NCI-H345 (cell line): ENCODE measurements at regions not wholly inside any gene's neighbourhood (a gene's known extent, or its start where the extent isn't known, plus 50 kb on each side); places are given as distances from the start of the nearest gene placed in this dataset.
A peak's percentile ranks its signal among the peaks of the same experiment; 100 is the strongest.

Source experiments
- DNase-seq: peaks from one replicate; lab custom pipeline; 2025; lab: John Stamatoyannopoulos, UW

- no peak for DNase-seq
Measured at GRCh38 chr13:111893607-111894443, 173.1 kb upstream of the SOX1 start.

- no peak for DNase-seq
Measured at GRCh38 chr13:111895896-111896821, 170.8 kb upstream of the SOX1 start.

GRCh38 chr13:111897178-111897845, 169.6 kb upstream of the SOX1 start:
- no peak for DNase-seq

- DNase-seq, result no peak
Measured at GRCh38 chr13:111897846-111898215, 169.1 kb upstream of the SOX1 start.

- DNase-seq, result no peak
Measured at GRCh38 chr13:111898956-111899713, 167.8 kb upstream of the SOX1 start.

- no peak for DNase-seq
Measured at GRCh38 chr13:111899714-111900389, 167.1 kb upstream of the SOX1 start.

GRCh38 chr13:111900390-111901131, 166.4 kb upstream of the SOX1 start:
- DNase-seq, result peak; percentile 30

GRCh38 chr13:111901267-111901915, 165.6 kb upstream of the SOX1 start:
- no peak for DNase-seq

GRCh38 chr13:111902726-111903125, 164.2 kb upstream of the SOX1 start:
- no peak for DNase-seq

GRCh38 chr13:111903143-111903542, 163.8 kb upstream of the SOX1 start:
- DNase-seq, result no peak

- no peak for DNase-seq
Measured at GRCh38 chr13:111904166-111904565, 162.8 kb upstream of the SOX1 start.

- DNase-seq, result no peak
Measured at GRCh38 chr13:111904701-111905608, 162.0 kb upstream of the SOX1 start.

GRCh38 chr13:111905609-111905945, 161.4 kb upstream of the SOX1 start:
- no peak for DNase-seq

- DNase-seq, result no peak
Measured at GRCh38 chr13:111906306-111906705, 160.6 kb upstream of the SOX1 start.

- DNase-seq, result no peak
Measured at GRCh38 chr13:111906816-111907215, 160.1 kb upstream of the SOX1 start.

- no peak for DNase-seq
Measured at GRCh38 chr13:111907341-111907880, 159.5 kb upstream of the SOX1 start.

- no peak for DNase-seq
Measured at GRCh38 chr13:111908361-111908760, 158.6 kb upstream of the SOX1 start.

GRCh38 chr13:111908981-111909380, 158.0 kb upstream of the SOX1 start:
- no peak for DNase-seq

GRCh38 chr13:111909501-111909900, 157.4 kb upstream of the SOX1 start:
- DNase-seq, result no peak
